NCI-H446 (cell line): ENCODE measurements at regions not wholly inside any gene's neighbourhood (a gene's known extent, or its start where the extent isn't known, plus 50 kb on each side); places are given as distances from the start of the nearest gene placed in this dataset.
A peak's percentile ranks its signal among the peaks of the same experiment; 100 is the strongest.

Source experiments
- DNase-seq, 2 experiments: peaks; one replicate each; lab custom pipeline; 2025; lab: John Stamatoyannopoulos, UW

DNA sequence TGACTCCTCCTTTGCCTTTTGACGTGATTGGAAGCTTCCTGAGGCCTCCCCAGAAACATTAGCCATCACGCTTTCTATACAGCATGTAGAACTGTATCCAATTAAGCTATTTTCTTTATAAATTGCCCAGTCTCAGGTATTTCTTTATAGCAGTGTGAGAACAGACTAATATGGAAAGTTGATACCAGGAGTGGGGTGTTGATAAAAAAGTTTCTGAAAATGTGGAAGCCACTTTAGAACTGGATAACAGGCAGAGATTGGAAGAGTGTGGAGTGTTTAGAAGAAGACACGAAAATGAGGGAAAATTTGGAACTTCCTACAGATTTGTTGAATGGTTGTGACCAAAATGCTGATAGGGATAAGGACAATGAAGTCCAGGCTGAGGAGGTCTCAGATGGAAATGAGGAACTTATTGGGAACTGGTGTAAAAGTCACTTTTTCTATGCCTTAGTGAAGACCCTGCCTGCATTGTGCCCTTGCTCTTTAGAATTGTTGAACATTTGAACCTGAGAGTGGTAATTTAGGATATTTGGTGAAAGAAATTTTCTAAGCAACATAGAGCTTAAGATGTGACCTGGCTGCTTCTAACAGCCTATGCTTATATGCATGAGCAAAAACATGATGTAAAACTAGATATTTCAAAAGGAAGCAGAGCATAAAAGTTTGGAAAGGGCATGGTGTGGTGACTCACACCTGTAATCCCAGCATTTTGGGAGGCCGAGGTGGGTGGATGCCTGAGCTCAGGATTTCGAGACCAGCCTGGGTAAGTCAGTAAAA, 969.7 kb downstream of the DSC3 start:
- no peak for DNase-seq

DNA sequence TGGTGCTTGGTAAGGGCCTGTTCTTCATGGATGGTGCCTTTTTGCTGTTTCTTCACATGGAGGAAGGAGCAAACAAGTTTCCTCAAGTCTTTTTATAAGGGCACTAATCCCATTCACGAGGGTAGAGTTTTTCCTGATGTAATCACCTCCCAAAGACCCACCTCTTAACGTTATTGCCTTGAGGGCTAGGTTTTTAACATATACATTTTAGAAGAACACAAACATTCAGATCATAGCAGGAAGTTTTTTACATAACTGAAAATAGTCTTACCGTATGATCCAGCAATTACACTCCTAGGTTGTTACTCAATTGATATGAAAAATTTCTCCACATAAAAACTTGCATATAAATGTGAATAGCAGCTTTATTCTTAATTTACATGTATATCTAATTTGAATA, 976.3 kb downstream of the DSC3 start:
- DNase-seq = no peak

DNA sequence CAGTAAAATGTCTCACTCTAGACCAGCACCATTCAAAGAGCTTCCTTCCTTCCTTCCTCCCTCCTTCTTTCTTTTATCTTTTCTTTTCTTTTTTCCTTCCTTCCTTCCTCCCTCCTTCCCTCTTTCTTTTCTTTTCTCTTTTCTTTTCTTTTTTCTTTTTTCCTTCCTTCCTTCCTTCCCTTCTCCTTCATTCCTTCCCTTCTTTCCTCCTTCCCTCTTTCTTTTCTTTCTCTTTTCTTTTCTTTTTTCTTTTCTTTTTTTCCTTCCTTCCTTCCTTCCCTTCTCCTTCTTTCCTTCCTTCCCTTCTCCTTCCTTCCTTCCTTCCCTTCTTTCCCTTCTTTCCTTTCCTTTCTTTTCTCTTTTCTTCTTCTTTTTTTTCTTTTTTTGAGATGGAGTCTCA, 985.1 kb downstream of the DSC3 start:
- no peak for DNase-seq

DNA sequence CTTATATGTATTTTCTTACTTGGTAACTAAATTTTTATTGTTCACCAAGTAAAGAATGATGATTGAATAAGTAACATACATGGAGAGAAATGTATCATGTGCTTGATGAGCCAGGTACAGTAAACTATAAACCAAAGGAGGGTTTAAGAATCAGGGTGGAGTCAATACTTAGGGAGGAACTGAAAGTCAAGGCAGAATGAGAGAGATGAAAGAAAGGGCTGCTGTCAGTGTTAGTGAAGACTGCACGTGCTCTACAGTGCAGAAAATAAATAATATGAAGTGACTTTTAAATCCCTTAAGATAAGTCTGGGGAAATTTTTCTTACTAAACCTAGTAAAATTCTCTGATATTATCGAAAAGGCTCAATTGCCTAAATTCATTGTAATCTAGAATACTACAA, 986.0 kb downstream of the DSC3 start:
- DNase-seq = no peak

DNA sequence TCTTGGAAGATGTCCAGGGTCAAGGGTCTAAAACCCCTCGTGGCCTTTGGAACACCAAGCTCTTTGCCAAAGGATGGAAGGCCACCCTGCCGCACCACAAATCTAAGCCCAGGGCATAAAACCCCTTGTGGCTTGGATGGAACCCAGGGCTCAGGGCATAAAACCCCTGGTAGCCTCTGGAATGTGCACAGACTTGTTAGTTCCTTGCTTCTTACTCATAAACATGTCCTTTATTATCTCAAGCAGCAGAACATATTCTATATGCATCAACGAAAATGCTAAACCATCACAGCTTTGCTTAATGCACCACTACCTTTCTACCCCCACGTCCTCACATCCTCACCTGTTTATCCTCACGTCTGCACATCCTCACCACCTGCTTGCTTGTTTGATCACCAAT, 998.0 kb downstream of the DSC3 start:
- no peak for DNase-seq

DNA sequence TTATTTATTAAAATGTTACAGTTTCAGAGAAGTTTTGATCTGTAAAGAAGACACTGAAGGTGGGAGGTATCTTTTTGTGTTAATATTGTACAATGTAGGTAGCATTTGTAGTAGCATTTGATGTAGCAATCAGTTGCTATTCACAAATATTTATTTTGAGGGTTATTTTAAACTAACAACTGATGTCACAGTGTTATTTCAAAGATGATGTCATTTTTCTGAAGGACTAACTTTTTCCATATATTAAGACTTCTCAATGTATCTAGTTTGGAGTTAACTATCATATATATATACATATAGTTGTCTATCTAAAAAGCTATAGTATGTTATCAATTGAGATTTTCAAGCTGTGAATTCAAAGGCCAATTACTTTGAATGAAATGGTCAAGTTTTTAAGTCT, 1003.3 kb downstream of the DSC3 start:
- no peak for DNase-seq

DNA sequence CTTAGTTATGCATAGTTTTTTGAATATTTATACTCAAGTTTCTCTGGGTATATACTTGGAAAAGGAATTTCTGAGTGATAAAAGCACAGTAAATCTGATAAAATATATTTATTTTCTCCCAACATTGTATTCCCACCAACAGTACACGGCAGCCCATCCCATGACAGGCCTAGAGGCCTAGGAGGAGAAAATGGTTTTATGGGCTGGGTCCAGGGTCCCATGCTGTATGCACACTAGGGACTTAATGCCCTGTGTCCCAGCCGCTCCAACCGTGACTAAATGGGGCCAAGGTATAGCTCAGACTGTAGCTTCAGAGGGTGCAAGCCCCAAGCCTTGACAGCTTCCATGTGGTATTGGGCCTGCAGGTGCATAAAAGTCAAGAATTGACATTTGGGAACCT, 1007.7 kb downstream of the DSC3 start:
- DNase-seq = no peak

DNA sequence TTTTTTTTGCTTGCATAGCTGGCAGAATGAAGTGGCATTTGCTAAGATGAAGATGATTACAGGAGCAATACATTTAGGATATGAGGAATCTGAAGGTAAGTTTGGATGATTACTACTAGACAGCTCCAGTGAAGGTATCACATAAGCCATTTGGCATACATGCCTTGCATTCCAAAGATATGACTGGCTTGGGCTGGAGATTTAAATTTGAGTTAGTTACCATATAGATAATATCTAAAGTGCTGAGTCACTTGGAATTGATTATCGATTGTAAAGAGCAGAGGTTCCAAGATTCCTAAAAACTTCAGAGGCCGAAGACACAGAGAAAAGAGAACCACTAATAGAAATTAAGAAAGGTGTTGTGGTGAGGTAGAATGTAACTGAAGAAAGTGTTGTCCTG, 1026.4 kb downstream of the DSC3 start:
- DNase-seq = no peak

DNA sequence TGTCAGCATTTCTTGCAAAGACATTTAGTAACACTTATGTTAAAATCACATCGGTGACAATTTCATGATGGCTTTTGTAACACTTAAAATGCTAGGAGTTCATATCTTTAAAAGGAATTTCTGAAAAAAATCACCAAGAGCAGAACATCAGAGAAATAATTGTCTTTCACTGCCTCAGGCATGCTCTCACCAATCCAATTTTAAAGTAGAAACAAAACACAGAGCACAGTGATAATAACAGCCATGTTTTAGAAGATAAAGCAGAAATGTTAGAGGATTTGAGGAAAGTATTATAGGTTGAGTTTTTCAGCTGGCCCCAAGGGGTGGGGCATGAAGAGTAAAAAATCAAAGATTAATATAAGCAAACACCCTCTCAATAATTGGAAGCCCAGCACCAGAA, 1037.6 kb downstream of the DSC3 start:
- DNase-seq = no peak

DNA sequence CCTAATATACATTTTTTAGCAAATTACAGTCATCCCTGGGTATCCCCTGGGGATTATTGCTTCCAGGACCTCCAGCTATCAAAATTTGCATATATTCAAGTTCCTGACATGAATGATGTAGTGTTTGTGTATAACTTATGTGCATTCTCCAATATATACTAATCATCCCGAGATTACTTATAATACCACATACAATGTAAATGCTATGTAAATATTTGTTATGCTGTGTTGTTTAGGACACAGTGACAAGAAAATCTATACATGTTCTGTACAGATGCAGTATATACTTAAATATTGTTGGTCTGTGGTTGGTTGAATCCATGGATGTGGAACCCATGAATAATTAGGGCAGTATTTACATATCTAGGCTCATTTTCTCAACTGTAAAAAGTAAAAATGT, 1060.3 kb downstream of the DSC3 start:
- DNase-seq = no peak

DNA sequence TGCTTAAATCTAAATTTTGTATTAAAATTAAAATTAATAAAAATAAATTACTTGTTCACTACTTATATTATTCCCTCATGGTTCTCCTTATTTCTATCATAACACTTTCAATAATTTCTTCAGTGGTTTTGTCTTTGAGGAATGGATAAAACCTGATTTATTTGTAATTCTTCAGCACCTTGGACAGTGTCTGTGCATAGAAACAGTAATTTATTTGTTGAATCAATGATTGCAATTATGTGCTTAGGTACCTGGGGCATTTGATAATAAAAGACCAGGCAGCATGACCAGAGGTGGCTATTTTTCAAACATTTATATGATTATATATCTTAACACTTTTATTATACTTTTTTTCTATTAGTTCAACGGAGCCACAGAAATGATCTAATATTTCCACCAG, 1062.7 kb downstream of the DSC3 start:
- no peak for DNase-seq

DNA sequence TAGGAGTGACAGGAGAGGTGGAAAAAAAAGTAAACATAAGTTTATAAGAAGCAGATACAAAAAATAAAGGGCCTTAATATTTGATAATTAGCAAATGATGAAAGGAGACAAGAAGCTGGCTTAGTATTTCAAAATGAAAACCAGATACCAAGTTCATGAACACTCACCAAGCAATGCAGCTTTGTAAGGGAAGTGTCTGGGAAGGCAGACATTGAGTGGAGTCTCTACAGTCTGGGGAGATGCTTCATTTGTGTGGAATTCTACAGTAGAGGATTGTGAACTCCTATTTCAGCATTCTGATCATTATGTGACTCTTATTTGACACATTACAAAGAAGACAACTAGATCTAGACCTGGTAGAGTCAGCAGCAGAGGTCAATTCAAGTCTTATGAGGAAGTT, 1072.7 kb downstream of the DSC3 start:
- DNase-seq = no peak

DNA sequence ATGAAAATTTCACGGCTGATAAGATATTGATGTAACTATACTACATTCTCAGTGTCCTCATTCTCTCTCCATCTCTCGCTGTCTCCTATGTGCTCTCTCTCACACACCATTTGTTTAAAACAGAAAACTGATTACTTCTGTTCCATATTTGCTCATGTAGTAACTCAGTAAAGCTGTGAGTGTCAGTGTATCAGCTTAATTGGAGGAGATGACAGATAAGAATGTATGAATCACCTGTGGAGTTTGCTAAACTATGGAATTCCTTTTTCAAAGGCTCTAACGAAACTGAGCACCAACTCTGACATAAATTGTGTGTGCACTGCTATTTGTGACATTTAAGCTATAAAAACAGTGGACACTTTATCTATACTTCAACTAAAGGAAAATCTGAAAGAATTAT, 1080.0 kb downstream of the DSC3 start:
- no peak for DNase-seq

DNA sequence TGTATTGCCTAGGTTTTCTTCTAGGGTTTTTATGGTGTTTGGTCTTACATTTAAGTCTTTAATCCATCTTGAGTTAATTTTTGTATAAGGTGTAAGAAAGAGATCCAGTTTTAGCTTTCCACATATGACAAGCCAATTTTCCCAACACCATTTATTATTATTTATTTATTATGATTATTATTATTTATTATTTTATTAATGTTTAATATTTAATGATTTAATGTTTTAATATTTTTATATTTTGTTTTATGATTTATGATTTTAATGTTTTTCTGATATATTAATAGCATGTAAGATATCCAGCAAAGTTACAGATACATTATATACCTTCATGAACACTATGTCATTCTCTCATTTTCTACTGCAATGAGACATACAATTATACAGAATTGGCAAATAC, 1082.0 kb downstream of the DSC3 start:
- no peak for DNase-seq

DNA sequence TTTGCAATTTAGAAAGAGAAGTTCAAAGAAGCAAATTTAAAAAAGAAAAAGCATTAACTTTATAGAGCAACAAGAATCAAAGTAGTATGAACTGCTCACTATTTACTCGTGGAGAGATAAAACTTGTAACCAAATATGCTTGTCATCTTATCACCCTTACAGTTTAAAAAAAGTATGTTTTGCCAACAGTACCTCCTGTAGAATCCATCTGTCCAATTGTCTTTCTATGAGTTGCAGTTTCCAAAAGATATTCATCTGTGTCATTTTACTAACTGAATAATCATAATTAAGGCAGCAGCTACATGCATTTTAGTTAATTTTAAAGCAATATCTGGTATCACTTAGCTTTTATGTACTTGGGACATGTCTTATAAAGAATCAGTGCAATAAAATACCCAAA, 1112.3 kb downstream of the DSC3 start:
- DNase-seq = no peak

DNA sequence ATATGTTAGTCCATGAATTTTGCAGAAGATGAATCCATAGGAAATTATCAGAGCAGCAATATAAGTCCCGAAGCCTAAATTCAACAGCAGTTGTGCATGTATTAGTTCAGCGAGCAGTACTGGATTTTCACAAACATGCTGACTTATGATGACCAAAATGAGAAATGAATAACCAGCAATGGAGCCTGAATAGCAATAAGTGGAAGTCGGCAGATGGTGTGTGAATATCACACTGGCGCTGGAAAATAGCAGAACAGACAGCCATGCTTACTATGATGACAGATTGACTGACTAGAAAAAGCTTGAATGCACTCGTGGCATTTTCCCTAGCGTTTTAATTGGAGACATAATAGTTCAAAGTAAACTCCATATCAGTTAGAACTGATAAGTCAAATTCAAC, 1114.5 kb downstream of the DSC3 start:
- DNase-seq = peak in 1 of 2 experiments; percentile 14

DNA sequence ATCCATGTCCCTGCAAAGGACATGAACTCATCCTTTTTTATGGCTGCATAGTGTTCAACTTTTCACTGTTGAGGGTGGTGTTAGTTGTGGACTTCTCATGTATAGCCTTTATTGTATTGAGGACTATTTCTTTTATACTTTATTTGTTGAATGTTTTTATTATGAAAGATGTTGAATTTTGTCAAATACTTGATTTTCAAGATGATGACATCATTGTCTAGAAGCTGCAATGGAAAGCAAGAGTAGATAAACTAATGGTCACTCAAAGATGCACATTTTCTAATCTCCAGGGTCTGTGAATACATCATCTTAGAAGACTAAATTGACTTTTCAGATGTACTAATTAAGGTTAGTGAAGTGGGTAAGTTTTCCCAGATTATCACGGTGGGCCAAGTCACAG, 1117.0 kb downstream of the DSC3 start:
- no peak for DNase-seq

DNA sequence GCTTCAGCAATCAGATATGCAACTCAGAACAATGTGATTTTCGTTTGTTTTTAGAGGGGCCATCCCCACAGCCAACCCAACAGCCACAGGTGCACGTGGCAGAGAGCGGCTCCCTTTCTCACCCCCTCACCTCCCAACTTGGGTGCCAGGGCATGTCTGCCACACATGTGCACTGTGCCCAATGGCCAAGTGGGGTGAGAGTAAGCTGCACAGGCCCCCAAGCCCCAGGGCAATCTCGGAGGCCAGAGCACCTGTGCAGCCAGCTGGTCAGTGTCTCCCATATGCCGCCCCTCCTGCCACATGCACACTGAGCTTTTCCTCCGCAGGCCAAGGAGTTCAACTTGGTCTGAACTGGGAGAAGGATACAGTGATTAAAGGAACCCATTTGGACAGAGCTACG, 1130.2 kb downstream of the DSC3 start:
- DNase-seq = no peak

DNA sequence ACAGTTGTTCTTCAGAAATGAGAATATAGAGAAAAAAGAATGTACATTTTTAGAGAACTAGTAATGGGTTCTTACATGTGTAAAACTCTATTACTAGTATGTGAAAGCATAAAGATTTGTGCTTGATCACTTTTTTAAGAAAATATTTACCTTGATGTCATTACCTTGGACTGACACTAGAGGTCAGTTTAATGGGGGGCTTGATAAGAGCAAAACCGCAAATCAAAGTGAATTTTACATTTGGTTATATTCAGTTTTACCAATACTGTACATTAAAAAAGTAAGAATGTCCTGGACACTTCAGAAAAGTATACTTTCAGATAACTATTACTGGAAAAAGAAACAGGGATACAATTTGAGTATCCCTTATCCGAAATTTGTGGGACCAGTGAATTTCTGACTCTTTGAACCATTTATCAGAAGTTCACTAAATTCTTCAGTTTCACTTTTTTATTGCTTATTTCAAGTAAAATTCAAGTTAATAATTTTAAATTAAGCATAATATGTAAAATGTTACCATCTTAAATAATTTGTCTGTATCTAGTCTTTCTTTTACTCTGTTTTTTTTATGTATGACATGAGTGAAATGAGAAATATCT, 1149.5 kb downstream of the DSC3 start:
- DNase-seq = no peak

DNA sequence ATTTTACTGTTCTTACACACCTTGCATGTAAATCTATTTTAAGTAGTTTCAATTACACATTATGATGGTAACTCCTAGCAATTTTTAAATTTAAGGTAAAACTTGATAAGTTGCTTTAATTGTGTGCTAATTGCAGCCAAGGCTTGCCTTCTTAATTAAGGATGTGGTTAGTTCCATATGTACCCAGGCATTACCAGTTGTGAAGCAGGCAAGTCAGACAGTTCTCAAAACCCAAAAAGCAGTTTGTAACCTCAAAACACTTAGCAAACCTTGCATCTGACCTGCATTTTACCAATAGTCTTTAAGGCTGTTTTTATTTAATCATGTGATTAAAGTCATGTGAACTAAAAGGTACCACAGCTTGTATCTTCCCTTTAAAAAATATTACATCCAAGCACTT, 1159.4 kb downstream of the DSC3 start:
- DNase-seq = no peak

DNA sequence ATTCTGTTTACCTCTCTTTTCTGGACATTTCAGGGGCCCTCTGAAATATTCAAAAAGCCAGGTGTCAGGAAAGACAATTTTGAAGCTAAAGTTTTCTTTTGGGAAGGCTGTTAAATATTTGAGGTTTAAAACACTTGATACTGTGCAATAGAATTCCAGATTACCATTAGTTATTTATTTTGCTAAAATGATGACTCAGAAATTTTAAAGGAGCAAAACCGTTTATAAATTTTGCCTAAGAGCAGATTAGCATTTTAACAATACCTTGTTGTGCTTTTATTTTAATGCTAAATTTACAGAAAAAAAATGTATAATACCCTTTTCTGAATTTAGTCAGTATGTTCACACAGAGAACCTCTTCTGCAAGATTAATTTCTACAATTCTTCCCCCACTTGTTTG, 1159.9 kb downstream of the DSC3 start:
- DNase-seq = no peak

DNA sequence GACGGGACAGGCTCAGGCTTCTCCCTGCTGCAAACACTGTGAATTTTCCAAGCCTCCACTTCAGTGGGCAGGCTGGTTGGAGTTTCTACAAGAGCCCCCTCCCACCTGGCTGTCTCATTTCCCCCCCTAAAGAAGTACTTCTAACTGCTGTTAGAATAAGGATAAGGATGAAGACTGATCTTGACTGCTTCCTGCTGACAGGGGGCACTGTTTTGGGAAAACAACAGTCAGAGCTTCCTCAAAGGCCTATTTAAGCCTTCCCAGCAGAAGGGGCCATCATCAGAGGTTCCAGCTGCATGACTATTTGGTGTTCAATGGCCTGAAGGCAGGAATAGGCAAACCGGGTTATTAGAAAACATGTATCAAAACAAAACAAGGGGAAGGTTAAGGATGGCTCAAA, 1162.8 kb downstream of the DSC3 start:
- DNase-seq = no peak

DNA sequence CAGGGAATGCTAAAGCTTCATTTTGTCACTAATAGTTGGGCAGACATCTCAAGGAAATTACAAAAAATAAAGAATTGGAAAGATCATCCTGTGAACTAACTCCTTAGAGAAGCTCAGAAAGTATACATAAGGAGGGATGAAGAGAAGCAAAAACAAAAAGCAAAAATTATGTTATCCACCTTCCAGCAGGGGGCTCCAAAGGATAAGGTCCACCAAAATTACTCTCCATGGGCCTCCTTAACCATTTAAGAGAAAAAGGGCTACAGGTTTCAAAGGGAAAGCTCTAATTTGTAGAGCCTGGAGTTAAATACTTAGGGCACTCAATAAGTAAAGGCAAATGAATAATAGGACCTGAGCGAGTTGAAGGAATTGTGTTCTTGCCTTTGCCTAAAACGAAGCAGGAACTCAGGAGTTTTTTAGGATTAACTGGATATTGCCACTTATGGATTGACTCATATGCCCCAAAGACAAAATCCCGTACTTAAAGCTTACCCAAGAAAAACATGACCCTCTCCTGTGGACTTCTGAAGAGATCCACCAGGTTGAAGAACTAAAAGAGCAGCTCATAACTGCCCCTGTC, 1167.9 kb downstream of the DSC3 start:
- DNase-seq = peak; percentile 2 to 43

DNA sequence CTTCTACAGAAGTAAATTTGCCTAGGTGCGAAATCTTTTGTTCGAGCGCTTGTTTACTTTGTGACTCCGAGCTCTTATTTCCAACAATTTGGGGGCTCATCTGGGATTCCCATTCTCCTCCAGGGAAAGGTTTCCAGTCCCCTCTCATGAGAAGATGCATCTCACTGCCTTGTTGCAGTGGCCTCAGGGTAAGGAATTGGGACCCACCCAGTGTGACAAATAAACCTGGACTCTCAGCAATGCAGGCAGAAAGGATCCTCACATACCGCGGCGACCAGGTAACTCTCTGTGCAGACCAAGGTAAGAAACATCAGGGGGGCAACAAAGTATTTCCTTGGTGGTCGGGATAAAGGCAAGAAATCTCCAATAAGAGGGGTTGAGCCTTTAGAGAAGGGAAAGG, 1169.3 kb downstream of the DSC3 start:
- no peak for DNase-seq
